ENCODE measurements at regions not wholly inside any gene's neighbourhood (a gene's known extent, or its start where the extent isn't known, plus 50 kb on each side); places are given as distances from the start of the nearest gene placed in this dataset.

DNA sequence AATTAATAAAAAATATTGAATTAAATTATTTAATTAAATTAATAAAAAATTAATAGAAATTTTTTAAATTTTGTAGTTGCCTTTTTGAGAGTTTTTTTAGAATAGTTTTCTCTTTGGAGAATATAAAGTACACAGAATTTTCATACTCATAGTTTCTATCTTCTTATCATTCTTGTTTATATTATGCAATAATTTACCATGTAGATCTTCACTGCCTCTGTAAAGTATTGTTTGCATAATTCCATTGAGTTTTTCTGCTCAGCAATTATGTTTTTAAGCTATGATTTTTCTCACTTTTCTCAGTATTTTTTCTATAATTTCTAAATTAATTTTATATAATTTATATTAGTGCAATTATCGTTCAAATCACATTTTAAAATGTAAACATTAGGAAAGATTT lies 50.6 kb upstream of the OXA1L start:
- WGBS, 2 experiments (ENCODE audit: extremely low coverage in 1 of 2, insufficient coverage in 1 of 2, insufficient read length in 1 of 2, insufficient replicate concordance in 2 of 2, low coverage in 1 of 2, low lambda C conversion rate in 2 of 2, missing lambda C conversion rate in 1 of 2): 88% methylated on average over 1 of the region's 1 CpG; no CpG with 5 or more reads in 1 of the 2 experiments
- Histone ChIP-seq H4K91ac (replicated peaks; ENCODE audit: insufficient read length, low read length) (no peak overlapping the region), H3K4ac (replicated peaks; ENCODE audit: insufficient read length, low read depth, low read length) (no peak overlapping the region), H3K79me1 (ENCODE audit: low read depth, low read length) (no peaks in the 10 kb centered on the region), H2BK12ac (ENCODE audit: low read depth, low read length) (no peak overlapping the region), H3K9ac (replicated peaks in 1 of 4; ENCODE audit: extremely low read depth in 1 of 4, low read depth in 3 of 4, low read length in 3 of 4) (no peak overlapping the region), H3K18ac (ENCODE audit: extremely low read depth, low read length) (no peak overlapping the region), H2BK120ac (replicated peaks; ENCODE audit: low read depth, low read length) (no peak overlapping the region), H2BK15ac (ENCODE audit: low read length) (no peak overlapping the region), H3K4me3 (ENCODE audit: extremely low read depth in 1 of 4, insufficient read depth in 2 of 4, low read depth in 3 of 4, low read length in 4 of 4) (no peak overlapping the region), H3K4me2 (ENCODE audit: insufficient read depth in 1 of 2, low read depth in 2 of 2, low read length in 2 of 2) (no peak overlapping the region), H2AK5ac (ENCODE audit: low read depth, low read length) (no peak overlapping the region), H3K36me3 (ENCODE audit: control insufficient read depth in 2 of 4, insufficient read depth in 4 of 4, low read length in 3 of 4) (no peaks in the 10 kb centered on the region), H3K23ac (ENCODE audit: insufficient read length) (no peak overlapping the region), H3K9me3 (ENCODE audit: insufficient read depth in 2 of 2, low read depth in 1 of 2, low read length in 1 of 2) (no peaks in the 10 kb centered on the region), H2AFZ (ENCODE audit: low read length) (no peak overlapping the region), H4K8ac (ENCODE audit: extremely low read depth, insufficient read depth, low read length) (no peak overlapping the region), H3K27ac (ENCODE audit: low read depth, low read length) (no peak overlapping the region), H3K23me2 (ENCODE audit: low read depth, low read length) (no peaks in the 10 kb centered on the region), H2BK20ac (ENCODE audit: low read length) (no peak overlapping the region), H2BK5ac (ENCODE audit: low read depth, low read length) (no peak overlapping the region), H3K14ac (ENCODE audit: insufficient read length) (no peak overlapping the region), H4K20me1 (replicated peaks in 1 of 2; ENCODE audit: control insufficient read depth in 1 of 2, insufficient read depth in 2 of 2, low read length in 2 of 2) (no peaks in the 10 kb centered on the region), H3K56ac (replicated peaks; ENCODE audit: insufficient read length, low read depth, low read length) (no peak overlapping the region), H3K27me3 (replicated peaks in 1 of 4; ENCODE audit: control insufficient read depth in 3 of 4, extremely low read depth in 1 of 4, insufficient read depth in 3 of 4, low read length in 3 of 4) (no peaks in the 10 kb centered on the region), H3K79me2 (ENCODE audit: control insufficient read depth in 1 of 2, insufficient read depth in 2 of 2, low read length in 2 of 2) (no peaks in the 10 kb centered on the region), H3K4me1 (replicated peaks in 1 of 4; ENCODE audit: control insufficient read depth in 3 of 4, insufficient read depth in 4 of 4, low read length in 3 of 4) (no peaks in the 10 kb centered on the region), H4K5ac (ENCODE audit: insufficient read length, low read depth, low read length) (no peak overlapping the region)
- DNase-seq (ENCODE audit: low read depth in 1 of 2, low spot score in 2 of 2): no peak
- ChIA-PET CTCF (ENCODE audit: partially characterized antibody) (interaction anchor here (1.1 kb wide), 1 partner anchor 156 kb away, joined by 3 read pairs; no protein-coding TSS in a partner anchor), POLR2A (ENCODE audit: partially characterized antibody) (interaction anchor here (0.5 to 1.4 kb wide), 2 partner anchors 23 to 50 kb away, joined by 3 to 4 read pairs; partner anchors contain the start of gene OXA1L)
- no peak for FAIRE-seq
- TF ChIP-seq KDM5A (IDR thresholded peaks at IDR 0.05; ENCODE audit: low read length) (no peak), PHF8 (conservative IDR thresholded peaks at IDR 0.05; ENCODE audit: low read depth, low read length) (no peak), CREB1 (IDR thresholded peaks at IDR 0.05) (no peak), BRCA1 (IDR thresholded peaks at IDR 0.05; ENCODE audit: low read depth, low read length) (no peak), JUN (IDR thresholded peaks at IDR 0.05; ENCODE audit: low read depth, low read length) (no peak), MAFK (IDR thresholded peaks at IDR 0.05; ENCODE audit: low read depth, low read length) (no peak), NRF1 (IDR thresholded peaks at IDR 0.05; ENCODE audit: low read depth, low read length) (no peak), TAF7 (optimal IDR thresholded peaks at IDR 0.05; ENCODE audit: borderline replicate concordance, low read depth, low read length) (no peak), BACH1 (IDR thresholded peaks at IDR 0.05; ENCODE audit: low read length) (no peak)

Measured in H1 (cell line).